B cell (primary cell): ENCODE measurements at regions not wholly inside any gene's neighbourhood (a gene's known extent, or its start where the extent isn't known, plus 50 kb on each side); places are given as distances from the start of the nearest gene placed in this dataset.

Source experiments
- ATAC-seq: fragments of 200-7000 bp; cut with Tn5 transposase; one replicate; pipeline ENCODE4 v1.10.0; 2021; ENCODE audit warnings: low read depth, mild to moderate bottlenecking, moderate number of reproducible peaks, moderate library complexity
- CTCF ChIA-PET: fragments of 350-600 bp; sonication (Branson Sonifier 250); formaldehyde crosslinking; loops from one replicate; lab custom pipeline; 2021; ENCODE audit warnings: antibody characterized with exemption, inconsistent platforms; lab: Charles Lee
- POLR2A ChIA-PET: fragments of 350-600 bp; sonication (Branson Sonifier 250); formaldehyde crosslinking; loops from one replicate; lab custom pipeline; 2021; ENCODE audit warnings: antibody characterized with exemption; lab: Charles Lee
- DNase-seq: peaks from one replicate; pipeline ENCODE4 v3.0.0; 2013
- H2AFZ ChIP-seq: 2 replicates; pipeline ENCODE4 v1.6.1; 2012; ENCODE audit warnings: mild to moderate bottlenecking, low read depth, low read length; ENCODE audit not compliant: insufficient read depth, poor library complexity, severe bottlenecking
- H3K27ac ChIP-seq, 2 donors: 1 replicate in 1 of 2; 2 replicates in 1 of 2; pipeline ENCODE4 v1.5.1; 2012 to 2013; ENCODE audit warnings: low read length in 2 of 2, mild to moderate bottlenecking in 2 of 2, moderate library complexity in 1 of 2
- H3K27me3 ChIP-seq, 4 experiments: fragments of 200-600 bp in 1 of 4; sonication (generic) in 1 of 4; replicated peaks in 1 of 4; 1 replicate in 2 of 4; 2 replicates in 2 of 4; pipeline versions ENCODE4 v1.6.1 to v1.7.0; 2013 to 2016; ENCODE audit warnings: low read length in 3 of 4, mild to moderate bottlenecking in 2 of 4, mixed read lengths in 1 of 4, moderate library complexity in 1 of 4; ENCODE audit not compliant: insufficient read depth in 4 of 4, control insufficient read depth in 3 of 4; ENCODE audit errors: control extremely low read depth in 1 of 4
- H3K36me3 ChIP-seq, 2 experiments: replicated peaks in 1 of 2; 1 replicate in 1 of 2; 2 replicates in 1 of 2; pipeline versions ENCODE4 v1.6.1 to v1.7.1; 2013; ENCODE audit warnings: low read length in 1 of 2; ENCODE audit not compliant: insufficient read depth in 2 of 2, control insufficient read depth in 1 of 2; ENCODE audit errors: control extremely low read depth in 1 of 2, extremely low read depth in 1 of 2
- H3K4me1 ChIP-seq, 2 donors: fragments of 200-600 bp in 1 of 2; sonication (generic) in 1 of 2; 1 replicate in 1 of 2; 2 replicates in 1 of 2; pipeline versions ENCODE4 v1.5.1 to v1.6.1; 2013 to 2017; ENCODE audit warnings: low read length in 2 of 2; ENCODE audit not compliant: control insufficient read depth in 2 of 2, insufficient read depth in 2 of 2
- H3K4me2 ChIP-seq: replicated peaks from 2 replicates; pipeline ENCODE3; 2012; ENCODE audit warnings: mild to moderate bottlenecking, low read depth, low read length; ENCODE audit not compliant: poor library complexity, severe bottlenecking
- H3K4me3 ChIP-seq, 5 experiments: fragments of 200-600 bp in 1 of 5; sonication (generic) in 1 of 5; 1 replicate in 3 of 5; 2 replicates in 2 of 5; pipeline versions ENCODE4 v1.5.1 to v1.7.0; 2011 to 2016; ENCODE audit warnings: low read length in 4 of 5, mild to moderate bottlenecking in 4 of 5, low read depth in 2 of 5, control low read depth in 1 of 5, moderate library complexity in 1 of 5; ENCODE audit not compliant: insufficient read depth in 1 of 5; ENCODE audit errors: control extremely low read depth in 1 of 5, extremely low read depth in 1 of 5
- H3K79me2 ChIP-seq: fragments of 200-600 bp; sonication (generic); one replicate; pipeline ENCODE4 v1.6.0; 2016; ENCODE audit warnings: low read length; ENCODE audit not compliant: control insufficient read depth, insufficient read depth
- H3K9ac ChIP-seq: fragments of 200-600 bp; sonication (generic); 2 replicates; pipeline ENCODE4 v1.6.1; 2017; ENCODE audit warnings: mild to moderate bottlenecking, low read length, moderate library complexity
- H3K9me3 ChIP-seq, 3 donors: one replicate each; pipeline versions ENCODE4 v1.6.1 to v1.7.1; 2013; ENCODE audit warnings: low read length in 2 of 3; ENCODE audit not compliant: control insufficient read depth in 2 of 3, insufficient read depth in 1 of 3; ENCODE audit errors: control extremely low read depth in 1 of 3
- H4K20me1 ChIP-seq: 2 replicates; pipeline ENCODE4 v1.6.0; 2012; ENCODE audit warnings: mild to moderate bottlenecking, low read length; ENCODE audit not compliant: insufficient read depth, control insufficient read depth, poor library complexity, severe bottlenecking
- H3K27ac Mint-ChIP-seq: one replicate; pipeline ENCODE4 v1.8.0; 2021; ENCODE audit warnings: mixed read lengths
- H3K27me3 Mint-ChIP-seq: one replicate; pipeline ENCODE4 v1.8.0; 2021; ENCODE audit warnings: mixed read lengths
- H3K4me1 Mint-ChIP-seq: one replicate; pipeline ENCODE4 v1.8.0; 2021; ENCODE audit warnings: mixed read lengths
- H3K4me3 Mint-ChIP-seq: one replicate; pipeline ENCODE4 v1.8.0; 2021; ENCODE audit warnings: mixed read lengths
- H3K9me3 Mint-ChIP-seq: one replicate; pipeline ENCODE4 v1.8.0; 2022; ENCODE audit warnings: mixed read lengths; ENCODE audit not compliant: insufficient read depth
- EZH2 ChIP-seq: IDR thresholded peaks from 2 replicates; pipeline ENCODE4 v1.6.1; 2012; ENCODE audit warnings: borderline replicate concordance, low read depth, mild to moderate bottlenecking, moderate library complexity, low read length; ENCODE audit not compliant: insufficient read depth, poor library complexity, severe bottlenecking
- WGBS: methylation state at CpG from one replicate; pipeline ENCODE4 v1.1.5; 2013; ENCODE audit warnings: missing lambda C conversion rate; ENCODE audit not compliant: insufficient coverage; 5-methylcytosine and 5-hydroxymethylcytosine counted together
- intact Hi-C: fragments of 100-400 bp; cut with micrococcal nuclease; formaldehyde crosslinking; loops from one replicate; pipeline ENCODE4 v1.10.0; 2022
- TF ChIP-seq, protein P1 (sequence below): fragments of 200-600 bp; IDR thresholded peaks from one replicate; pipeline ENCODE4 v1.8.0; 2022; ENCODE audit warnings: antibody characterized with exemption, mild to moderate bottlenecking

DNA sequence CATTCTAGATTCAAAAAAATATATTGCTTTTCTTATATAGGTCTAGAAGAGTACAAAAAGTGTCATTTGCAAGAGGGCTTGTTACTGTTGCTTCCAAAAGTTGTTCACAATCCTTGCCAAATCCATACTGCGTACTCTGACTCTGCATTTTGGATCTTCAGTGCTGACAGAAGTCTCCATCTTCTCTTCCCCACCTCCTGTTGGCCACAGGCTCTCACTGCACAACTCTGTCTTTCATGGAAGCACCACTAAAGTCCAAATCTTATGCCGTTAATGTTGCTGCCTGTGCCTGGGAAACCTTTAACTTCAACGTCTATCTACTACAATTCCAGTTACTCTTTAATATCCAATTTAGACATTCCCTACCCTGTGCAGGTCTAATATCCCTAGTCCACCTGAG lies 419.9 kb downstream of the NR2F2 start:
- Histone ChIP-seq H3K27ac (no peak overlapping the region), H3K36me3 (no peaks in the 10 kb centered on the region), H2AFZ (no peak overlapping the region), H3K9me3 (peaks cover 0 to 3% (median 0%) of the 10 kb centered on the region in 3 donors), H3K9ac (no peak overlapping the region), H3K27me3 (no peaks in the 10 kb centered on the region), H4K20me1 (no peaks in the 10 kb centered on the region), H3K79me2 (no peaks in the 10 kb centered on the region), H3K4me3 (no peak overlapping the region), H3K4me1 (no peaks in the 10 kb centered on the region), H3K4me2 (no peak overlapping the region)
- DNase-seq (no peak), ATAC-seq (no peak)
- TF ChIP-seq EZH2, result no peak
- TF ChIP-seq, protein P1, sequence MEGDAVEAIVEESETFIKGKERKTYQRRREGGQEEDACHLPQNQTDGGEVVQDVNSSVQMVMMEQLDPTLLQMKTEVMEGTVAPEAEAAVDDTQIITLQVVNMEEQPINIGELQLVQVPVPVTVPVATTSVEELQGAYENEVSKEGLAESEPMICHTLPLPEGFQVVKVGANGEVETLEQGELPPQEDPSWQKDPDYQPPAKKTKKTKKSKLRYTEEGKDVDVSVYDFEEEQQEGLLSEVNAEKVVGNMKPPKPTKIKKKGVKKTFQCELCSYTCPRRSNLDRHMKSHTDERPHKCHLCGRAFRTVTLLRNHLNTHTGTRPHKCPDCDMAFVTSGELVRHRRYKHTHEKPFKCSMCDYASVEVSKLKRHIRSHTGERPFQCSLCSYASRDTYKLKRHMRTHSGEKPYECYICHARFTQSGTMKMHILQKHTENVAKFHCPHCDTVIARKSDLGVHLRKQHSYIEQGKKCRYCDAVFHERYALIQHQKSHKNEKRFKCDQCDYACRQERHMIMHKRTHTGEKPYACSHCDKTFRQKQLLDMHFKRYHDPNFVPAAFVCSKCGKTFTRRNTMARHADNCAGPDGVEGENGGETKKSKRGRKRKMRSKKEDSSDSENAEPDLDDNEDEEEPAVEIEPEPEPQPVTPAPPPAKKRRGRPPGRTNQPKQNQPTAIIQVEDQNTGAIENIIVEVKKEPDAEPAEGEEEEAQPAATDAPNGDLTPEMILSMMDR, result no peak
- Mint-ChIP-seq H3K9me3 (no peaks in the 10 kb centered on the region), H3K4me1 (no peaks in the 10 kb centered on the region), H3K27ac (no peak overlapping the region), H3K27me3 (no peaks in the 10 kb centered on the region), H3K4me3 (no peak overlapping the region)
- ChIA-PET CTCF (no interaction called here), POLR2A (no interaction called here)
- intact Hi-C loops, result no loop called here
- 100% methylated on average over 1 of the region's 3 CpGs for WGBS

DNA sequence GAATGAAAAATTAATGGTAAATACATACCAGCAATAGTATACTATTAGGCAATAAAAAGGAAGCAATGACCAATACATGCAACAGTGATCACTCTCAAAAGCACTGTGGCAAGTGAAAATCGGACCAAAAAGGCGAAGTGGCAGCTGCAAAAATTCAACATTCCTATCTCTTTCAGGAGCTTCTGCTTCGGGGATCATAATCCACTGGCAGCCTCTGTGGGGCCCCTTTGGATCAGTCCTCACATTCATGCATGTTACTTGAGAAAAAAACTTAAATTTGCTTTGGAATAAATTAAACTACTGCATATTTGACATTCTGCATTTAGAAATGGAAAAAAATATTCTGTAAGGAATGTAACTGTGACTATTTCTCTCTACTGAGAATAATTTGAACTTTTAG lies 425.6 kb downstream of the NR2F2 start:
- Histone ChIP-seq H3K27ac (no peak overlapping the region), H3K4me2 (no peak overlapping the region), H3K27me3 (no peaks in the 10 kb centered on the region), H3K36me3 (no peaks in the 10 kb centered on the region), H3K4me3 (no peak overlapping the region), H3K9me3 (peaks cover 0 to 7% (median 0%) of the 10 kb centered on the region in 3 donors), H3K4me1 (no peaks in the 10 kb centered on the region), H2AFZ (no peak overlapping the region), H3K9ac (no peak overlapping the region), H3K79me2 (no peaks in the 10 kb centered on the region), H4K20me1 (no peaks in the 10 kb centered on the region)
- no peaks in the 10 kb centered on the region for H3K4me1 Mint-ChIP-seq
- H3K4me3 Mint-ChIP-seq, result no peak overlapping the region
- no peak overlapping the region for H3K27ac Mint-ChIP-seq
- POLR2A ChIA-PET, result no interaction called here
- H3K27me3 Mint-ChIP-seq, result no peaks in the 10 kb centered on the region
- WGBS, result 100% methylated on average over 2 of the region's 3 CpGs
- H3K9me3 Mint-ChIP-seq, result peaks cover 5% of the 10 kb centered on the region
- intact Hi-C loops, result no loop called here
- ATAC-seq (no peak), DNase-seq (no peak)
- TF ChIP-seq EZH2, result no peak
- TF ChIP-seq, protein P1, result no peak
- CTCF ChIA-PET, result no interaction called here
